CD4-positive, alpha-beta memory T cell (primary cell): ENCODE measurements at regions not wholly inside any gene's neighbourhood (a gene's known extent, or its start where the extent isn't known, plus 50 kb on each side); places are given as distances from the start of the nearest gene placed in this dataset.
A peak's percentile ranks its signal among the peaks of the same experiment; 100 is the strongest.

Experiments used
- CTCF ChIA-PET: fragments of 350-600 bp; sonication (Branson Sonifier 250); formaldehyde crosslinking; loops from one replicate; lab custom pipeline; 2021; ENCODE audit warnings: inconsistent platforms; ENCODE audit not compliant: partially characterized antibody; lab: Charles Lee
- POLR2A ChIA-PET: fragments of 350-600 bp; sonication (Branson Sonifier 250); formaldehyde crosslinking; loops from one replicate; lab custom pipeline; 2021; ENCODE audit not compliant: partially characterized antibody; lab: Charles Lee
- DNase-seq, 5 donors: peaks; one replicate each; pipeline versions ENCODE4 v3.0.0 to v3.0.0-alpha.2; 2020 to 2022; ENCODE audit warnings: mixed read lengths in 1 of 5
- H3K27ac ChIP-seq: one replicate; pipeline ENCODE4 v1.7.0; 2013; ENCODE audit warnings: low read depth, low read length
- H3K27me3 ChIP-seq: 2 replicates; pipeline ENCODE4 v1.7.0; 2013; ENCODE audit warnings: mild to moderate bottlenecking, low read length, moderate library complexity; ENCODE audit not compliant: insufficient read depth
- H3K36me3 ChIP-seq: 2 replicates; pipeline ENCODE4 v1.7.0; 2013; ENCODE audit warnings: mild to moderate bottlenecking, low read length, moderate library complexity; ENCODE audit not compliant: insufficient read depth
- H3K4me1 ChIP-seq: 2 replicates; pipeline ENCODE4 v1.7.0; 2013; ENCODE audit warnings: mild to moderate bottlenecking, low read length, moderate library complexity; ENCODE audit not compliant: insufficient read depth
- H3K4me3 ChIP-seq, 2 donors: one replicate each; pipeline ENCODE4 v1.7.0; 2013; ENCODE audit warnings: low read length in 2 of 2, mild to moderate bottlenecking in 1 of 2
- H3K9me3 ChIP-seq, 2 donors: one replicate each; pipeline ENCODE4 v1.7.0; 2013; ENCODE audit warnings: low read length in 2 of 2, control low read depth in 1 of 2; ENCODE audit not compliant: control insufficient read depth in 1 of 2
- H3K27ac Mint-ChIP-seq, 7 donors: one replicate each; pipeline ENCODE4 v1.8.0; 2020 to 2021; ENCODE audit warnings: mixed read lengths in 7 of 7, mild to moderate bottlenecking in 6 of 7, inconsistent platforms in 3 of 7, moderate library complexity in 3 of 7
- H3K27me3 Mint-ChIP-seq, 2 donors: one replicate each; pipeline ENCODE4 v1.8.0; 2020 to 2021; ENCODE audit warnings: mixed read lengths in 2 of 2
- H3K36me3 Mint-ChIP-seq, 2 donors: one replicate each; pipeline ENCODE4 v1.8.0; 2020 to 2021; ENCODE audit warnings: mixed read lengths in 2 of 2, inconsistent platforms in 1 of 2, mild to moderate bottlenecking in 1 of 2
- H3K4me1 Mint-ChIP-seq, 4 donors: one replicate each; pipeline ENCODE4 v1.8.0; 2020 to 2021; ENCODE audit warnings: mixed read lengths in 4 of 4, mild to moderate bottlenecking in 1 of 4
- H3K4me3 Mint-ChIP-seq, 8 donors: one replicate each; pipeline ENCODE4 v1.8.0; 2020 to 2021; ENCODE audit warnings: mixed read lengths in 8 of 8, mild to moderate bottlenecking in 7 of 8, moderate library complexity in 6 of 8, inconsistent platforms in 3 of 8
- H3K9me3 Mint-ChIP-seq, 8 donors: one replicate each; pipeline ENCODE4 v1.8.0; 2020 to 2021; ENCODE audit warnings: mixed read lengths in 8 of 8, mild to moderate bottlenecking in 5 of 8, inconsistent platforms in 3 of 8, moderate library complexity in 1 of 8
- intact Hi-C: fragments of 100-400 bp; cut with micrococcal nuclease; formaldehyde crosslinking; loops from one replicate; pipeline ENCODE4 v1.15.1; 2023

DNA sequence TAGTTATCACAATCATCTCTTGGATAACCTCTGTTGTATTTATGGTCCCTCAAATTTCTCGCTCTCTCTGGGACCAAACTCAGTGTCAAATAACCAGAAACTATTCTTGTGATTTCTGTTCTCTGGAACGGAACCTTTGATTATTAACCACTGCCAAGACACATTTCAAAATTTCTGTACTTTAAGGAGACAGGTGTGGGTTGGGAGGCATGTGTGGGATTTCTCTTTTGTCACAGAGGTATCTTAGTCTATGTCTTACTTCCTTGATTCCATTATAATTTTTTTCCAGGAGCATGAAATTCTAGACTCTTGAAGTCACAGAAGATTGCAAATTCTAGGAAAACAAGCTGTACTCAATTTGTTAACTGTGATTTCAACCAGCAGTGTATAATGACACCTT lies 919.0 kb upstream of the B3GALT2 start:
- intact Hi-C loops: no loop called here
- Mint-ChIP-seq H3K27ac (no peak overlapping the region), H3K9me3 (peaks cover 0 to 7% (median under 1%) of the 10 kb centered on the region in 8 donors), H3K27me3 (no peaks in the 10 kb centered on the region), H3K36me3 (no peaks in the 10 kb centered on the region), H3K4me3 (no peak overlapping the region), H3K4me1 (peaks cover 0 to 4% (median 0%) of the 10 kb centered on the region in 4 donors)
- no peak for DNase-seq
- ChIA-PET CTCF (no interaction called here), POLR2A (no interaction called here)
- H3K27me3 ChIP-seq: no peaks in the 10 kb centered on the region
- H3K36me3 ChIP-seq: no peaks in the 10 kb centered on the region
- H3K4me3 ChIP-seq: no peak overlapping the region
- H3K4me1 ChIP-seq: no peaks in the 10 kb centered on the region
- no peaks in the 10 kb centered on the region for H3K9me3 ChIP-seq
- H3K27ac ChIP-seq: no peak overlapping the region

DNA sequence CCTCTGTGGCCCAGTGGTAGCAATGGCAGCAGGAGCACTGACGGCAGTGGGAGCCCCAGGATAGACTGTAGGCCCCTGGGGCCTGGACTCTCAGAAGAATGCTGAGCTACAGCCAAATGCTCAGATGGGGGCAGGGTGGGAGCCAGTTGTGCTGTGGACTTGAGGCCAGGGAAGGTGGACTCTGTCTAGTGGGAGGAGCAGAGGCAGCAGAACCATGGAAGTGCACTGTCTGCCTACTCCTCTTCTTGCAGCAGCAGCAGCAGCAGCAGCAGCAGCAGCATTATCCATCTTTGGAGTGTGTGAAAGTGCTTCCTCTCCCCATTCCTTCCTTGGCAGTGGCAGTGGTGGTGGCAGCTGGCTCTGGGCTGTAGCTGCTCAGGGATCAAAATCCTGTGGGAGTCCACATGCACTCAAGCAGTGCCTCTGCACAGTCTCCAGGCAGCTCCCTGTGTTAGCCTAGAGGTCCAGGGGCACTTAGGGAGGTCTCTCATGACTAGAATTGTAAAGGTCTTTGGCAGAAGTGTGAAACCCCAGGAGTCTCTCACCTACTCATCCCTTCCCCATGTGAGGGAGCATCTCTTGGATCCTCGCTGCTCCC lies 917.9 kb upstream of the B3GALT2 start:
- no peak overlapping the region for H3K4me3 ChIP-seq
- H3K4me1 Mint-ChIP-seq: peaks cover 0 to 1% (median 0%) of the 10 kb centered on the region in 4 donors
- intact Hi-C loops: no loop called here
- DNase-seq: no peak
- ChIA-PET POLR2A (interaction anchor here (0.9 kb wide), 1 partner anchor 185 kb away, joined by 3 read pairs; no protein-coding TSS in a partner anchor), CTCF (no interaction called here)
- no peak overlapping the region for H3K27ac ChIP-seq
- peak overlapping the region in 2 of 7 donors; percentile 26 to 57 for H3K27ac Mint-ChIP-seq
- H3K36me3 ChIP-seq: no peaks in the 10 kb centered on the region
- no peaks in the 10 kb centered on the region for H3K27me3 ChIP-seq
- peaks cover 0 to 7% (median 1%) of the 10 kb centered on the region in 8 donors for H3K9me3 Mint-ChIP-seq
- no peak overlapping the region for H3K4me3 Mint-ChIP-seq
- no peaks in the 10 kb centered on the region for H3K27me3 Mint-ChIP-seq
- H3K4me1 ChIP-seq: no peaks in the 10 kb centered on the region
- no peaks in the 10 kb centered on the region for H3K9me3 ChIP-seq
- no peaks in the 10 kb centered on the region for H3K36me3 Mint-ChIP-seq

DNA sequence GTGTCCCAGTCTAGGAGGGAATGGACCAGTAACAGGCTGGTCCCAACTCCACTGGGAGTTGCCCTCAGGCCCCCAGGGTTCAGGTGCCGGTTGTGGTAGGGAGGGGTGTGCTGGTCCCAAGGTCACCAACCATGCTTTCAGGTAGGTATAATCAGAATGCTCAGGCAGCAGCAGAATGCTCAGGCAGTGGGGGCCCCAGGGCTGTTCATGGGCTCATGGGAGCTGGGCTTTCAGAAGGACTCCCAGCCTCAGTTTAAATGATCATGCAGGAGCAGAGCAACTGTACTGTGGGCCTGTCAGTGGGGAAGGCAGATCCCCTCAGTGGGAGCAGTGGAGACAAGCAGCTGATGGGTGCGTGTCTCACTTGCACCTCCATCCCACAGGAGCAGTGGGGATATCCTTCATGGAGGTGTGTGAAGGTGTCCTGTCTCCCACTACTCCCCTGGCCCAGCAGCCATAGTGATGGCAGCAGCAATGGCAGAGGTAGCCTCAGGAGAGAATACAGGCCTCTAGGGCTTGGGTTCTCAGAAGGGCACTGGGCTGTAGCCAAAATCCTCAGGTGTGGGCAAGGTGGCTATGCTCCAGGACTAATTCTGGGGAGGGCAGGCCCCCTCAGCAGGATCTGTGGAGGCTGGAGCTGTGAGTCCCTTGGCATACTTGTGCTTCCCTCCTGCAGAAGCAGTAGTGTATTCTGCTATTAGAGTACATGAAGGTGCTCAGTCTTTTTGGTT lies 917.3 kb upstream of the B3GALT2 start:
- Mint-ChIP-seq H3K4me3 (no peak overlapping the region), H3K9me3 (peaks cover 0 to 7% (median 1%) of the 10 kb centered on the region in 8 donors), H3K4me1 (peaks cover 0 to 1% (median 0%) of the 10 kb centered on the region in 4 donors), H3K27me3 (no peaks in the 10 kb centered on the region), H3K27ac (no peak overlapping the region), H3K36me3 (no peaks in the 10 kb centered on the region)
- Histone ChIP-seq H3K36me3 (no peaks in the 10 kb centered on the region), H3K27me3 (no peaks in the 10 kb centered on the region), H3K4me1 (no peaks in the 10 kb centered on the region), H3K27ac (no peak overlapping the region), H3K9me3 (no peaks in the 10 kb centered on the region), H3K4me3 (no peak overlapping the region)
- no peak for DNase-seq
- POLR2A ChIA-PET: interaction anchor here (0.9 kb wide), 1 partner anchor 186 kb away, joined by 3 read pairs; no protein-coding TSS in a partner anchor
- CTCF ChIA-PET: no interaction called here
- intact Hi-C loops: no loop called here

DNA sequence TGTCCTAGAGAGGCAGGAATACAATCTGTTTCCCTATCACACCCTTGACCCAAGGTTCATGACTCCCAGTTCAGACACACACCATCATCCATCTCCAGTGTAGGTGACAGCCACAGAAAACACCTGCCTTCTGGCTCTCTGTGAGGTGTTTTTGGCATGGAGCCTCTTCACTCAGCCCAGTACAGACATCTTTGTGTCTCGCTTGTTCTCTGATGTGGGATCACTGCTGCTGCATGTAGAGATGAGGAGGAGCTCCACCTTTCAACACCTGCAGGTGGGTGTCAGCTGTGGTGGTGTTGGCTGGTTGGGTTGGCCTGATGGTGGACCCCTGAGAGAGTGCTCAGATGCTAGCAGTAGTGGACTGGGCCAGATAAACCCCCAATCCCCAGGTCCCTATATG lies 916.7 kb upstream of the B3GALT2 start:
- Mint-ChIP-seq H3K4me3 (no peak overlapping the region), H3K36me3 (no peaks in the 10 kb centered on the region), H3K4me1 (peaks cover 0 to 1% (median 0%) of the 10 kb centered on the region in 4 donors), H3K27me3 (no peaks in the 10 kb centered on the region), H3K9me3 (peaks cover 0 to 7% (median 1%) of the 10 kb centered on the region in 8 donors), H3K27ac (no peak overlapping the region)
- H3K4me1 ChIP-seq: no peaks in the 10 kb centered on the region
- H3K9me3 ChIP-seq: no peaks in the 10 kb centered on the region
- H3K36me3 ChIP-seq: no peaks in the 10 kb centered on the region
- DNase-seq: no peak
- ChIA-PET CTCF (interaction anchor here (1.0 kb wide), 1 partner anchor 11 kb away, joined by 6 read pairs; no protein-coding TSS in a partner anchor), POLR2A (no interaction called here)
- no peak overlapping the region for H3K4me3 ChIP-seq
- H3K27me3 ChIP-seq: no peaks in the 10 kb centered on the region
- H3K27ac ChIP-seq: no peak overlapping the region
- intact Hi-C loops: no loop called here

DNA sequence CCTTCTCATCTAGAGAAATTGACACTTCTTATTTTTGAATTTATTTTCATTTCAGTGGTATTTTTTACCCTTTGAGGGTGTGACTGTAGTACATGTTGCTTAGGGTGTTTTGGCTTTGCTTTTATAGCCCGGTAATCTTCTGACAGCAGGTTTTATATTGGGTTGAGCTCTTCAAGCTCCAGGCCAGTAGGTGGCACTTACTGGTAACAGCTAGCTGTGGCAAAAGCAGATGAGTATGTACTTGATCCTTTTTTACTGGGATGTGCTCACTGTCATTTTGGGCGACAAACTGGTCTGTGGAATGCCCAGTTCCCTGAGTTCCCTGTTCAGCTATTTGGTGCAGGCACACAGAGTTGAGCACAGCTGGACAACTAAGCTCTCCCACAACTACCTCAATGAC lies 916.2 kb upstream of the B3GALT2 start:
- H3K9me3 Mint-ChIP-seq: peaks cover 0 to 7% (median 1%) of the 10 kb centered on the region in 8 donors
- H3K4me1 ChIP-seq: no peaks in the 10 kb centered on the region
- no peaks in the 10 kb centered on the region for H3K27me3 ChIP-seq
- H3K27me3 Mint-ChIP-seq: no peaks in the 10 kb centered on the region
- no peaks in the 10 kb centered on the region for H3K36me3 ChIP-seq
- no peak for DNase-seq
- H3K4me3 Mint-ChIP-seq: no peak overlapping the region
- H3K4me1 Mint-ChIP-seq: peaks cover 0 to 1% (median 0%) of the 10 kb centered on the region in 4 donors
- intact Hi-C loops: no loop called here
- CTCF ChIA-PET: interaction anchor here (1.0 kb wide), 1 partner anchor 11 kb away, joined by 6 read pairs; no protein-coding TSS in a partner anchor
- H3K27ac ChIP-seq: no peak overlapping the region
- POLR2A ChIA-PET: no interaction called here
- H3K36me3 Mint-ChIP-seq: no peaks in the 10 kb centered on the region
- no peaks in the 10 kb centered on the region for H3K9me3 ChIP-seq
- H3K27ac Mint-ChIP-seq: peak overlapping the region in 1 of 7 donors; percentile 9
- no peak overlapping the region for H3K4me3 ChIP-seq

DNA sequence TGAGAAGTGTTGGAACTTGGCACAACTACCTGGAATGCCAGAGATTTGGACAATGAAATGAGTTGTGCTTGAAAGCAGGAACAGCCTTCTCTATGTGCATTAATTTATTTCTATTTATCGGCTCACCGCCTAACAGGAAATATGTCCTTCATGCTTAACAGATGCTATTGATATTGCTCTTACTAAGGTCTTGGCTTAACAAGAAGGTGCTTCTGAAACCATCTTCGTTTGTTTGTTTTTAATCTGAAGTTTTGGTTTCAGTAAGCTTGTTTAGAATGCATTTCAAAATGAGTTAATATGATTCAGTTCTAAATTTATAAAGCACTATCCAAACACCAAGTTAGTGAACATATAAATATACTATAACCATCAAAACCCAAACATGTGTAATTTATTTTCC lies 898.3 kb upstream of the B3GALT2 start:
- H3K4me1 Mint-ChIP-seq: peaks cover 0 to 5% (median 4%) of the 10 kb centered on the region in 4 donors
- H3K27me3 Mint-ChIP-seq: no peaks in the 10 kb centered on the region
- Histone ChIP-seq H3K4me3 (no peak overlapping the region), H3K4me1 (no peaks in the 10 kb centered on the region), H3K27ac (no peak overlapping the region), H3K27me3 (no peaks in the 10 kb centered on the region), H3K36me3 (no peaks in the 10 kb centered on the region), H3K9me3 (no peaks in the 10 kb centered on the region)
- intact Hi-C loops: no loop called here
- H3K36me3 Mint-ChIP-seq: no peaks in the 10 kb centered on the region
- ChIA-PET CTCF (no interaction called here), POLR2A (no interaction called here)
- DNase-seq: no peak
- H3K4me3 Mint-ChIP-seq: no peak overlapping the region
- peaks cover 0 to 3% (median 0%) of the 10 kb centered on the region in 8 donors for H3K9me3 Mint-ChIP-seq
- H3K27ac Mint-ChIP-seq: no peak overlapping the region

DNA sequence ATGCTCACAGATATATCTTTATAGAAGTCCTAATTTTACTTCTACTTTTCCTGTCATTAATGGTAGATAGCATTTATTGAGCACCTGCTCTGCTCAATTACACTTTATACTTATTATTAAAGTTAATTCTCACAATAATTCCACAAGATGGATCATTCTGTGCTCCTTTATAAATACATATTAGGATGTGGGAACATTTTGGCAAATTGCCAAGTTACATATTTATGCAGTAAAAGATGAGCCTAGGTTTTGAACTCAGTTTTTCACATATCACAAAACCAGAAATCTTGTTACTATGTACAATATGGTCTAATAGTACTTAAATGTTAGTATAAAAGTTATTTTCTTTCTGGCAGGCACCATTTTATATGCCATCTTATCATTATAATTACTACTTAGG lies 895.0 kb upstream of the B3GALT2 start:
- Mint-ChIP-seq H3K27me3 (no peaks in the 10 kb centered on the region), H3K36me3 (peaks cover 0 to 5% of the 10 kb centered on the region in 2 donors), H3K4me3 (no peak overlapping the region), H3K4me1 (peaks cover 0 to 3% (median under 1%) of the 10 kb centered on the region in 4 donors), H3K9me3 (peaks cover 0 to 6% (median 2%) of the 10 kb centered on the region in 8 donors), H3K27ac (no peak overlapping the region)
- no peak for DNase-seq
- no peaks in the 10 kb centered on the region for H3K9me3 ChIP-seq
- ChIA-PET CTCF (no interaction called here), POLR2A (no interaction called here)
- H3K4me1 ChIP-seq: no peaks in the 10 kb centered on the region
- no peaks in the 10 kb centered on the region for H3K36me3 ChIP-seq
- H3K4me3 ChIP-seq: no peak overlapping the region
- H3K27ac ChIP-seq: no peak overlapping the region
- intact Hi-C loops: no loop called here
- H3K27me3 ChIP-seq: no peaks in the 10 kb centered on the region
